ENCODE measurements at regions not wholly inside any gene's neighbourhood (a gene's known extent, or its start where the extent isn't known, plus 50 kb on each side); places are given as distances from the start of the nearest gene placed in this dataset.

GRCh38 chr13:86445672-86446071, 646.5 kb upstream of the SLITRK6 start:
- TF ChIP-seq POLR2A (IDR thresholded peaks at IDR 0.05) (no peak), CTCF (IDR thresholded peaks at IDR 0.05) (no peak)

Data from ovary (tissue), 3 donors.